ENCODE measurements at regions not wholly inside any gene's neighbourhood (a gene's known extent, or its start where the extent isn't known, plus 50 kb on each side); places are given as distances from the start of the nearest gene placed in this dataset.
"Not testable (repeated sequence)": the region's sequence is repeated elsewhere in the genome, so short reads cannot be mapped to it uniquely, and the experiment has no call there.

- no peak for DNase-seq
These were observed 347.1 kb upstream of the FAT1 start for GRCh38 chr4:187070740-187071139.

- no peak for DNase-seq
These were observed 348.4 kb upstream of the FAT1 start for GRCh38 chr4:187071946-187072600.

- DNase-seq: no peak
These were observed 350.2 kb upstream of the FAT1 start for GRCh38 chr4:187073820-187074219.

- no peak for DNase-seq
These were observed 351.9 kb upstream of the FAT1 start for GRCh38 chr4:187075514-187075913.

GRCh38 chr4:187077744-187078401 is 354.2 kb upstream of the FAT1 start:
- no peak for DNase-seq

- no peak for DNase-seq
These were observed 361.0 kb upstream of the FAT1 start for GRCh38 chr4:187084701-187085100.

GRCh38 chr4:187085339-187085738 is 361.7 kb upstream of the FAT1 start:
- no peak for DNase-seq

- DNase-seq: no peak
These were observed 362.5 kb upstream of the FAT1 start for GRCh38 chr4:187086151-187086550.

GRCh38 chr4:187088070-187088799 is 364.6 kb upstream of the FAT1 start:
- no peak for DNase-seq

GRCh38 chr4:187090401-187090800 is 366.7 kb upstream of the FAT1 start:
- DNase-seq: no peak

- not testable (repeated sequence) for DNase-seq
These were observed 367.2 kb upstream of the FAT1 start for GRCh38 chr4:187090832-187091231.

GRCh38 chr4:187094144-187094543 is 370.5 kb upstream of the FAT1 start:
- DNase-seq: no peak

- no peak for DNase-seq
These were observed 374.8 kb upstream of the FAT1 start for GRCh38 chr4:187098429-187098828.

GRCh38 chr4:187103351-187103750 is 379.7 kb upstream of the FAT1 start:
- no peak for DNase-seq

GRCh38 chr4:187108845-187109244 is 385.2 kb upstream of the FAT1 start:
- DNase-seq: no peak

- DNase-seq: no peak
These were observed 386.0 kb upstream of the FAT1 start for GRCh38 chr4:187109636-187110035.

GRCh38 chr4:187118166-187118565 is 394.5 kb upstream of the FAT1 start:
- no peak for DNase-seq

- no peak for DNase-seq
These were observed 395.0 kb upstream of the FAT1 start for GRCh38 chr4:187118602-187119120.

- no peak for DNase-seq
These were observed 400.7 kb upstream of the FAT1 start for GRCh38 chr4:187124331-187124730.

GRCh38 chr4:187125062-187125461 is 401.4 kb upstream of the FAT1 start:
- no peak for DNase-seq

GRCh38 chr4:187127456-187127855 is 403.8 kb upstream of the FAT1 start:
- no peak for DNase-seq

GRCh38 chr4:187128222-187128621 is 404.6 kb upstream of the FAT1 start:
- DNase-seq: no peak

GRCh38 chr4:187128976-187129375 is 405.3 kb upstream of the FAT1 start:
- no peak for DNase-seq

GRCh38 chr4:187131826-187132225 is 408.2 kb upstream of the FAT1 start:
- not testable (repeated sequence) for DNase-seq
